HUES48 (cell line): ENCODE measurements at regions not wholly inside any gene's neighbourhood (a gene's known extent, or its start where the extent isn't known, plus 50 kb on each side); places are given as distances from the start of the nearest gene placed in this dataset.
"Not testable (repeated sequence)": the region's sequence is repeated elsewhere in the genome, so short reads cannot be mapped to it uniquely, and the experiment has no call there.

Source experiments
- H3K27ac ChIP-seq: one replicate; pipeline ENCODE4 v1.7.0; 2013; ENCODE audit warnings: low read depth, low read length, inconsistent platforms
- H3K27me3 ChIP-seq: 2 replicates; pipeline ENCODE4 v1.6.1; 2013; ENCODE audit warnings: mild to moderate bottlenecking, low read length; ENCODE audit not compliant: control insufficient read depth, insufficient read depth
- H3K36me3 ChIP-seq: 2 replicates; pipeline ENCODE4 v1.6.1; 2013; ENCODE audit warnings: low read length; ENCODE audit not compliant: control insufficient read depth, insufficient read depth
- H3K4me1 ChIP-seq: 2 replicates; pipeline ENCODE4 v1.6.1; 2013; ENCODE audit warnings: mild to moderate bottlenecking, low read length; ENCODE audit not compliant: control insufficient read depth, insufficient read depth
- H3K4me3 ChIP-seq: 2 replicates; pipeline ENCODE4 v1.5.1; 2013; ENCODE audit warnings: mild to moderate bottlenecking, low read depth, low read length
- H3K9ac ChIP-seq: 2 replicates; pipeline ENCODE4 v1.6.1; 2013; ENCODE audit warnings: mild to moderate bottlenecking, low read depth, low read length, moderate library complexity
- H3K9me3 ChIP-seq: 2 replicates; pipeline ENCODE4 v1.6.1; 2013; ENCODE audit warnings: low read length; ENCODE audit not compliant: control insufficient read depth, insufficient read depth

DNA sequence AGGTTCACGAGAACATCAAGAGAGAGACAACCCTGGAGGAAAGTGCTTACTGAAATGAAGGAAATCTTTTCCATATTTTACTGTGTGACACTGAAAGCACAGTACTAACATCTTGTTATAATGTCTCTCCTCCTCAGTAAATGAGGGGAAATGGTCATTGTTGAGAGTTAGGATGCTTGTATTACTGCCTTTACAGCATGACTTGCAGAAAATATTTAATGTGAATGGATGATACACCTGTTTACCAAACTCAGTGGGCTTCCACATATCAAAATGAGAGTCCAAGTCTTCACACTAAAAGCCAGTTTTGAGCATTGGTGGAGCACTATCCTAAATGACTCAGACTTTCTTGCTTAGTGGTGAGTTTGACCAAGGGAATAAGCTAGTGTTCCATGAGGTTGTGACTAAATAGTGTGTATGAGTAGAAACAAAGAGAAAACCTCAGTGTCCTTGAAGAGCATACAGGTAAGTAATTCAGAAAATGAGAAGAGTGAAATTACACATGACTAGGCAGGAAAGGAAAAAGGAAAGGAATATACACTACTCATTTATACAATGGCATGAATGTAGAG, 930.7 kb upstream of the CELF4 start:
- Histone ChIP-seq H3K27ac (no peak overlapping the region), H3K9ac (no peak overlapping the region), H3K4me3 (no peak overlapping the region), H3K27me3 (no peaks in the 10 kb centered on the region), H3K36me3 (no peaks in the 10 kb centered on the region), H3K4me1 (no peaks in the 10 kb centered on the region), H3K9me3 (no peaks in the 10 kb centered on the region)

DNA sequence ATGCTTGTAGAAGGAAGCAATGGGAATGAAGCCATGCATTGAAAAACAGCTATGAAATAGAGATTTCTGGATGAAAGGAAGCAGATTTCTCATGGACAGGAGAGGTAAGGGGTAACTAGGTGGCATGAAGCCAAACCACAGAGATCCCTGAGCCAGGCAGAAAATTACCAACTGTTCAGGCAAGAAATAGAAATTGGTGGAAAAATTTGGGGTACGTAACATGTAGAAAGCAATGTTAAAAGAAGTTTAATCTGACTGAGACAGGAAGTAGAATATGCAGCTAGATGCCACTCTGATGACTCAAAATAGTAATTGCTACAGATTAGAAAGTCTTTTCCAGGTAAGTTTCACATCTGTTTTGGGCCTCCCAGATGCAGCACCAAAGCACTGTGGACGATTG, 928.5 kb upstream of the CELF4 start:
- Histone ChIP-seq H3K36me3 (no peaks in the 10 kb centered on the region), H3K9me3 (no peaks in the 10 kb centered on the region), H3K4me1 (no peaks in the 10 kb centered on the region), H3K27ac (no peak overlapping the region), H3K4me3 (no peak overlapping the region), H3K27me3 (no peaks in the 10 kb centered on the region), H3K9ac (no peak overlapping the region)

DNA sequence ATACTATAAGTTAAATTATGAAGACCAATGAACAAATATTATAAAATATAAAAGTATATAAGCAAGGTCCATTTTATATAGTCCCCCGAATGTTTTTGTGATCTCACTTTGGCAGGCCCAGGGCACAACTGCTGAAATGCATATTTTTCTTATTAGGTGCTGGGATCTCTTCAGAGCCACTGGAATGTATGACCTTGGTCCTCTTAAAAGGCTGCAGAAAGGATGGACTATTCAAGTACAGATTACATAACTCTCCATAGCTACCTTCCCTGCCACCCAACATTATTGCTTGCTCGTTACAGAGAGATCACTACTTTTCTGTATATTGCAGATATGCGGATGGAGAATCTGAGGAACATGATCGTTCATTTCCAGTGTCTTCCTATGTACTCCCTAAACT, 925.6 kb upstream of the CELF4 start:
- H3K27ac ChIP-seq: no peak overlapping the region
- H3K36me3 ChIP-seq: no peaks in the 10 kb centered on the region
- H3K9ac ChIP-seq: no peak overlapping the region
- no peak overlapping the region for H3K4me3 ChIP-seq
- peaks cover 6% of the 10 kb centered on the region; the same call in 1 of the 2 replicates for H3K4me1 ChIP-seq
- H3K27me3 ChIP-seq: no peaks in the 10 kb centered on the region
- H3K9me3 ChIP-seq: no peaks in the 10 kb centered on the region

DNA sequence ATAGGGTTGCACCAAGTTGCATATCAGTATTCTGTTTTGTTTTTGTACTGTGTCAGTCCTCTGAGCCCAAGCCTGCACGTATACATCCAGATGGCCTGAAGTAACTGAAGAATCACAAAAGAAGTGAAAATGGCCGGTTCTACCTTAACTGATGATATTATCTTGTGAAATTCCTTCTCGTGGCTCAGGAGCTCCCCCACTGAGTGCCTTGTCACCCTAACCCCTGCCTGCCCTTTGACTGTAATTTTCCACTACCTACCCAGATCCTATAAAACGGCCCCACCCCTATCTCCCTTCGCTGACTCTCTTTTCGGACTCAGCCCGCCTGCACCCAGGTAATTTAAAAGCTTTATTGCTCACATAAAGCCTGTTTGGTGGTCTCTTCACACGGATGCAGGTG, 924.1 kb upstream of the CELF4 start:
- H3K4me1 ChIP-seq, H3K27me3 ChIP-seq, H3K27ac ChIP-seq, H3K4me3 ChIP-seq, H3K9ac ChIP-seq, H3K9me3 ChIP-seq, H3K36me3 ChIP-seq: not testable (repeated sequence)

DNA sequence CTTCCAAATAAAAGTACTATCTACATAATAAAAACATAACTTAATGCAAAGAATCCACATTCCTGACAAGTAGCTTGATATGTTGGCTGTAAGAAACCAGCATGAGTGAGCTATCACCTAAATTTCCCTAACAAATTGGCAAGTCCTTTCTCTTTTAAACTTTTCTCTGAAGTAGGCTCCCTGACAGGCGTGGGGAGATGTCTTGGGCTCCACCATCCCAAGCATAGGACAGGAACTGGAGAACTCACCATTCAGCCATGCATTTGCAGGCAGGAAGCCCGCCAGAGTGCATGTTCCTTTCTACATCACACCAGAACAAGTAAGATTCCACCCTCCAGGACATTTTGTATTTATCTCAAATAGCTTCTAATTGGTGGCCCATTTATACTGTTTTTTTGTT, 921.9 kb upstream of the CELF4 start:
- Histone ChIP-seq H3K9me3 (no peaks in the 10 kb centered on the region), H3K9ac (no peak overlapping the region), H3K27me3 (no peaks in the 10 kb centered on the region), H3K36me3 (no peaks in the 10 kb centered on the region), H3K27ac (no peak overlapping the region), H3K4me3 (no peak overlapping the region), H3K4me1 (peaks cover 6% of the 10 kb centered on the region; the same call in 1 of the 2 replicates)

DNA sequence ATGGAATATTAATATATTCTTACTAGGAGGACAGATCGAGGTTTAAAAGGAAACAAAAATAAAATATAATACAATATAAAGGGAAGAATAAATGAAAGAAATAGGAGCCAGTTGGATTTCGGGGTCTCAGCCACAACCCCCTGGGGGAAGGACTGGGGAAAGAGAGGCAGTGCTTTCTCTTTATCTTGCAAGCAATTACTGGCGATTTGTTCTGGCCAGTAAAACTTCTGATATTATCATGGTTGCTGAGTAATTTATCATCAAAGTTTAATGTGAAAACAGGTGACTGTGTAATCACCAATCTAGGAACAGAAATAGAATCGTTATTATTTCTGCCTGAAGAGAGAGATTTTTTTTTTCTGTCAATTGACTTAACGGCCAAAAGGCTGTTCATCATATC, 917.7 kb upstream of the CELF4 start:
- Histone ChIP-seq H3K9ac (no peak overlapping the region), H3K27ac (no peak overlapping the region), H3K4me3 (no peak overlapping the region), H3K27me3 (no peaks in the 10 kb centered on the region), H3K36me3 (no peaks in the 10 kb centered on the region), H3K4me1 (peaks cover 11% of the 10 kb centered on the region; the same call in 1 of the 2 replicates), H3K9me3 (no peaks in the 10 kb centered on the region)

DNA sequence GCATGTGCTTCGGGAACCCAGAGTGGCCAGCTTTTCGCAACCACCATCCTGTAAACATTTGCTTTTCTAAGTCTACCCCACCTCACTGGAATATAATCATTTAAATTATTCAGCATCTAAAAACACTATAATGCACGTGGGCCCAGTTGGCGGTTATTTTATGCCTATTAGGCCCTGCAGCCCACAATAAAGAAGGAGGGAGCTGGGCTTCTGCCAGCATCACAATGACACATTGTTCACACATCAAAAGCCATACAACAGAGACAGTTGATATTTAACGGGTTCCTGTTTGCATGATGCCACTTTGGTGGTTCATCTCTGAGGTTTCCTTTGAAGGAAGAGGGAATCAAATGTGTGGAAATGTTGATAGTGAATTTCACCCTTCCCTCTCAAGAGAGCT, 916.0 kb upstream of the CELF4 start:
- Histone ChIP-seq H3K4me3 (no peak overlapping the region), H3K27ac (no peak overlapping the region), H3K9ac (no peak overlapping the region), H3K4me1 (0 out of 2 replicates have a peak, but pooled peaks cover 5% of the 10 kb centered on the region), H3K27me3 (no peaks in the 10 kb centered on the region), H3K9me3 (no peaks in the 10 kb centered on the region), H3K36me3 (no peaks in the 10 kb centered on the region)

DNA sequence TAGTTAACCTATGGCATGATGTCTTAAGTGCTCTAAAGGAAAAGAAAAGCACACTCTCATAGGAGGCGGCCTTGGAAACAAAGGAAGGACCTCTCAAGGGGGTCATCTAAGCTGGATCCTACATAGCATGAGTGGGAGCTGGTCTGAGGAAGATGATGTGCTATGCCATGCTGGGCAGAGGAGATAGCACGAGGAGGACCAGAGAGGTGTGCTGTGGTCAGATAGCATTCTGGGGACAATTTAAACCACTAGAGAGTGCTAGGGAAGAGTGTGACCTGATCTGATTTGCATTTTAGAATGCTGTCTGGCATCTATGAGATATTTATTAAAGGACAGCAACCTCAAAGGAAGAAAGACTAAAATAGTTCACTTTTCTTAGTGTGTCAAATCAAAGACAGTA, 910.1 kb upstream of the CELF4 start:
- Histone ChIP-seq H3K9me3 (no peaks in the 10 kb centered on the region), H3K27ac (no peak overlapping the region), H3K4me1 (no peaks in the 10 kb centered on the region), H3K27me3 (no peaks in the 10 kb centered on the region), H3K9ac (no peak overlapping the region), H3K36me3 (no peaks in the 10 kb centered on the region), H3K4me3 (no peak overlapping the region)

DNA sequence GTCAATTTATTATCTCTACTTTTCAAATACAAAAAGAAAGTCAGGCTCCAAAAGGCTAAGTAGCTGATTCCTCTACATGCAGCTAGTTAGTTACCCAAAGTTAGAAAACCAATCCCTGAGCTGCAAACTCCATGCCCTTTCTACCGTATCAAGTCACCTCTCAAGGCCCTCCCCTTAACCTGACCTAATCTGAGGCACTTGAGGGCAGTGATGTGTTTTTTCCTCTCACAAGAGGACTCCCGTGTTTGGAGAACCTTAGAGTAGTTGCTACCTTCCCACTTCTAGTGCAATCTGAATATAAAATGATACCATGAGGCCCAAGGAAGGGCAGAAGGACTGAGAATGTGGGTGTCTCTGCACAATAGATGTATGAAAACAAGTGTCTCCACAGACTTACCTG, 907.9 kb upstream of the CELF4 start:
- Histone ChIP-seq H3K27me3 (no peaks in the 10 kb centered on the region), H3K9ac (no peak overlapping the region), H3K9me3 (no peaks in the 10 kb centered on the region), H3K36me3 (no peaks in the 10 kb centered on the region), H3K4me1 (no peaks in the 10 kb centered on the region), H3K27ac (no peak overlapping the region), H3K4me3 (no peak overlapping the region)

DNA sequence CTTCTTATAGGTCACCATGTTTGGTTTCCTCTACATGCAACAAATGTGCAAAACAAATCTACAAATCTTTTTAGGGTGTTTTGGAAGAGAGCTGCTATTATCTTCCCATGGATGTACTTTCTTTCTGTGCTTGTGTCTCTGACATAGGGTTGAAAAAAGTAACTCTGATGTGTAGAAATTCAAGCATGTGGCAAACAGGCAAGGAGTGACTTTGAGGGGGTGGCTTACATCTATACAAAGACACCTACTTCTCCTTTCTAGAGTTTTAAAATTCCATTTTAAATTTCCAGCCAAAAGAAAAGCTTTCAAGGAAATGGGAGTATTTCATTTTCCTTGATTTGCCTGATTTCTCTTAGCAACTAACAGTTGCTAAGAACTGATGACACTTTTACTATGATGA, 904.8 kb upstream of the CELF4 start:
- no peaks in the 10 kb centered on the region for H3K9me3 ChIP-seq
- H3K36me3 ChIP-seq: no peaks in the 10 kb centered on the region
- no peak overlapping the region for H3K27ac ChIP-seq
- H3K4me1 ChIP-seq: no peaks in the 10 kb centered on the region
- H3K27me3 ChIP-seq: no peaks in the 10 kb centered on the region
- no peak overlapping the region for H3K4me3 ChIP-seq
- H3K9ac ChIP-seq: no peak overlapping the region

DNA sequence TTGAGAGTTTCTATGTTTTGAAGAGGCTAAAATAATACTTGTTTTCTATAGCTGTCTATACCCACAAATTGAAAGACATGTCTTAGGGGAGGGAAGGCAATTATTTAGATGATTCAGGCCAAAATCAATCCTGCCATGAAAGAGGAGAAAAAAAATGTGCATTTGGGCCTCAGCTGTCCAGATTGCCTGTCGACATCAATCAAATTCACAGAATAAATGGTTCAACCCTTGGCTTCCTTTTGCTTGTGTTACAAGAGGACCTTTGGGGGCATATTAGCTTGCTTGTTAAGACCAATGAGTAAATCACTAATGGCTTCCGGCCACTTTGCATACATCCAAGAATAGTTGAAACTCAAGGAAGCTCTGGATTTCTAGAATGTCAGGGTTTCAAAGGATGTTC, 900.8 kb upstream of the CELF4 start:
- Histone ChIP-seq H3K36me3 (no peaks in the 10 kb centered on the region), H3K4me3 (no peak overlapping the region), H3K4me1 (no peaks in the 10 kb centered on the region), H3K27me3 (no peaks in the 10 kb centered on the region), H3K27ac (no peak overlapping the region), H3K9ac (no peak overlapping the region), H3K9me3 (no peaks in the 10 kb centered on the region)

DNA sequence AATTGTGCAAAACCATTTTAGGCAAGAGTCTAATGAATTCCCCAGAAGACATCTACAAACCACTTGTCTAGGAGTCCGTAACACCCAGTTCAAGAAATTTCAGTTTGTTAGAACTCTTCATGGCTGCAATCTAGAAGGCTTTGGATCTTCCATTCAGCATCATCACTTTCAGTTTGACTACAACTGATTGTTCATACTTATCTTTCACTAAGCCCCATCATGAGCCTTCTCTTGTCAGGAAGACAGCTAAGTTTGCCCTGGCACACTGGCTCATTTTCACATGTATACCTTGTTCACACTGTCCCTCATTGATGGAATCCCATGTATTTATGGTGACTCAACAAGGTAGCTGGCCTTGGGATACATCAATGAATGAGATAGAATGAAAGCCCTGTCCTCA, 898.4 kb upstream of the CELF4 start:
- Histone ChIP-seq H3K4me1 (no peaks in the 10 kb centered on the region), H3K4me3 (no peak overlapping the region), H3K9me3 (no peaks in the 10 kb centered on the region), H3K27me3 (no peaks in the 10 kb centered on the region), H3K36me3 (no peaks in the 10 kb centered on the region), H3K27ac (no peak overlapping the region), H3K9ac (no peak overlapping the region)
